IMR-90 (cell line): ENCODE measurements at regions not wholly inside any gene's neighbourhood (a gene's known extent, or its start where the extent isn't known, plus 50 kb on each side); places are given as distances from the start of the nearest gene placed in this dataset.

Experiments used
- BHLHE40 ChIP-seq: fragments of 150-350 bp; IDR thresholded peaks from 2 replicates; pipeline ENCODE4 v1.6.1; 2016; ENCODE audit warnings: mild to moderate bottlenecking, low read depth, low read length
- CEBPB ChIP-seq: IDR thresholded peaks from 2 replicates; pipeline ENCODE4 v1.6.1; 2012; ENCODE audit warnings: low read depth, low read length, improper control_type of control experiment
- FOS ChIP-seq: fragments of 150-350 bp; IDR thresholded peaks from 2 replicates; pipeline ENCODE4 v1.6.1; 2016; ENCODE audit warnings: low read depth, low read length
- MAFK ChIP-seq: IDR thresholded peaks from 2 replicates; pipeline ENCODE4 v1.6.1; 2012; ENCODE audit warnings: low read depth, low read length, improper control_type of control experiment
- MAZ ChIP-seq: IDR thresholded peaks from 2 replicates; pipeline ENCODE4 v1.6.1; 2012; ENCODE audit warnings: low read depth, mild to moderate bottlenecking, low read length, improper control_type of control experiment, moderate library complexity, borderline replicate concordance
- MXI1 ChIP-seq: IDR thresholded peaks from 2 replicates; pipeline ENCODE4 v1.6.1; 2012; ENCODE audit warnings: low read depth, mild to moderate bottlenecking, low read length, moderate library complexity, borderline replicate concordance
- POLR2A ChIP-seq: IDR thresholded peaks from 2 replicates; pipeline ENCODE4 v1.6.1; 2012; ENCODE audit warnings: mild to moderate bottlenecking, low read depth, low read length
- RAD21 ChIP-seq: IDR thresholded peaks from 2 replicates; pipeline ENCODE4 v1.6.1; 2012; ENCODE audit warnings: low read length, improper control_type of control experiment
- RCOR1 ChIP-seq: IDR thresholded peaks from 2 replicates; pipeline ENCODE4 v1.6.1; 2012; ENCODE audit warnings: mild to moderate bottlenecking, low read length, improper control_type of control experiment; ENCODE audit not compliant: insufficient replicate concordance
- RFX5 ChIP-seq: IDR thresholded peaks from 2 replicates; pipeline ENCODE4 v1.8.0; 2012; ENCODE audit warnings: low read depth, mild to moderate bottlenecking, low read length, moderate library complexity
- SMC3 ChIP-seq: fragments of 150-350 bp; IDR thresholded peaks from 2 replicates; pipeline ENCODE4 v1.6.1; 2016; ENCODE audit warnings: low read depth, mild to moderate bottlenecking, antibody characterized with exemption, low read length, moderate library complexity
- TF ChIP-seq, protein P1 (sequence below): conservative IDR thresholded peaks from 2 replicates; pipeline ENCODE4 v1.5.1; 2012; ENCODE audit warnings: mild to moderate bottlenecking, low read depth, low read length, improper control_type of control experiment

DNA sequence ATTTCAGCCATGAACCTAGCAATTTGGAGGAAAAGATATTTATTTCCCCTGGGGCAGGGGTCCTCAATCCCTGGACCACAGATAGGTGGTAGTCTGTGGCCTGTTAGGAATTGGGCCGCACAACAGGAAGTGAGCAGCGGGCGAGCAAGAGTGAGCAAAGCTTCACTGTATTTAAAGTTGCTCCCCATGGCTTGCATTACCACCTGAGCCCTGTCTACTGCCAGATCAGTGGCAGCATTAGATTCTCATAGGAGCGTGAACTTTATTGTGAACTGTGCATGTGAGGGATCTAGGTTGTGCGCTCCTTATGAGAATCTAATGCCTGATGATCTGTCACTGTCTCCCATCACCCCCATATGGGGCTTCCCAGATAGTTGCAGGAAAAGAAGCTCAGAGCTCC, 127.6 kb downstream of the ICOS start:
- TF ChIP-seq, protein P1, sequence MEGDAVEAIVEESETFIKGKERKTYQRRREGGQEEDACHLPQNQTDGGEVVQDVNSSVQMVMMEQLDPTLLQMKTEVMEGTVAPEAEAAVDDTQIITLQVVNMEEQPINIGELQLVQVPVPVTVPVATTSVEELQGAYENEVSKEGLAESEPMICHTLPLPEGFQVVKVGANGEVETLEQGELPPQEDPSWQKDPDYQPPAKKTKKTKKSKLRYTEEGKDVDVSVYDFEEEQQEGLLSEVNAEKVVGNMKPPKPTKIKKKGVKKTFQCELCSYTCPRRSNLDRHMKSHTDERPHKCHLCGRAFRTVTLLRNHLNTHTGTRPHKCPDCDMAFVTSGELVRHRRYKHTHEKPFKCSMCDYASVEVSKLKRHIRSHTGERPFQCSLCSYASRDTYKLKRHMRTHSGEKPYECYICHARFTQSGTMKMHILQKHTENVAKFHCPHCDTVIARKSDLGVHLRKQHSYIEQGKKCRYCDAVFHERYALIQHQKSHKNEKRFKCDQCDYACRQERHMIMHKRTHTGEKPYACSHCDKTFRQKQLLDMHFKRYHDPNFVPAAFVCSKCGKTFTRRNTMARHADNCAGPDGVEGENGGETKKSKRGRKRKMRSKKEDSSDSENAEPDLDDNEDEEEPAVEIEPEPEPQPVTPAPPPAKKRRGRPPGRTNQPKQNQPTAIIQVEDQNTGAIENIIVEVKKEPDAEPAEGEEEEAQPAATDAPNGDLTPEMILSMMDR, result no peak
- TF ChIP-seq SMC3 (no peak), POLR2A (no peak), MAZ (no peak), RFX5 (no peak), MAFK (no peak), MXI1 (no peak), RAD21 (no peak), FOS (no peak), BHLHE40 (no peak), CEBPB (no peak), RCOR1 (no peak)
